ENCODE measurements at regions not wholly inside any gene's neighbourhood (a gene's known extent, or its start where the extent isn't known, plus 50 kb on each side); places are given as distances from the start of the nearest gene placed in this dataset.

GRCh38 chr12:108400900-108401480 is 61.9 kb upstream of the CMKLR1 start:
- TF ChIP-seq MYC (IDR thresholded peaks at IDR 0.05; ENCODE audit: borderline replicate concordance, low read length) (no peak), CTCF (IDR thresholded peaks at IDR 0.05) (no peak), MAFK (IDR thresholded peaks at IDR 0.05; ENCODE audit: partially characterized antibody) (no peak), POLR2A (IDR thresholded peaks at IDR 0.05; ENCODE audit: low read length) (no peak)
